Glutamatergic neuron (in vitro differentiated cells): ENCODE measurements at regions not wholly inside any gene's neighbourhood (a gene's known extent, or its start where the extent isn't known, plus 50 kb on each side); places are given as distances from the start of the nearest gene placed in this dataset.
"Not testable (repeated sequence)": the region's sequence is repeated elsewhere in the genome, so short reads cannot be mapped to it uniquely, and the experiment has no call there.

Experiments
- DNase-seq: peaks from one replicate; pipeline ENCODE4 v3.0.0; 2022
- H3K27ac Mint-ChIP-seq: one replicate; pipeline ENCODE4 v1.8.0; 2020; ENCODE audit warnings: mild to moderate bottlenecking, mixed read lengths, inconsistent platforms; ENCODE audit not compliant: unreplicated experiment
- H3K27me3 Mint-ChIP-seq: one replicate; pipeline ENCODE4 v1.8.0; 2020; ENCODE audit warnings: mild to moderate bottlenecking, moderate library complexity, mixed read lengths, inconsistent platforms; ENCODE audit not compliant: unreplicated experiment
- H3K36me3 Mint-ChIP-seq: one replicate; pipeline ENCODE4 v1.8.0; 2020; ENCODE audit warnings: mild to moderate bottlenecking, mixed read lengths, inconsistent platforms; ENCODE audit not compliant: unreplicated experiment
- H3K4me1 Mint-ChIP-seq: one replicate; pipeline ENCODE4 v1.8.0; 2020; ENCODE audit warnings: mild to moderate bottlenecking, low read depth, mixed read lengths, inconsistent platforms; ENCODE audit not compliant: unreplicated experiment
- H3K4me3 Mint-ChIP-seq: one replicate; pipeline ENCODE4 v1.8.0; 2020; ENCODE audit warnings: mild to moderate bottlenecking, mixed read lengths, inconsistent platforms; ENCODE audit not compliant: unreplicated experiment
- H3K9me3 Mint-ChIP-seq: one replicate; pipeline ENCODE4 v1.8.0; 2020; ENCODE audit warnings: mild to moderate bottlenecking, moderate library complexity, mixed read lengths, inconsistent platforms; ENCODE audit not compliant: unreplicated experiment
- CTCF ChIP-seq: fragments of 200-600 bp; sonication (generic); IDR thresholded peaks from one replicate; pipeline ENCODE4 v1.5.0; 2021; ENCODE audit not compliant: partially characterized antibody, unreplicated experiment

GRCh38 chr12:115869604-115870003 is 407.9 kb downstream of the MED13L start:
- Mint-ChIP-seq H3K4me1 (peaks cover 8% of the 10 kb centered on the region), H3K27ac (no peak overlapping the region), H3K36me3 (no peaks in the 10 kb centered on the region), H3K27me3 (peaks cover 6% of the 10 kb centered on the region), H3K9me3 (no peaks in the 10 kb centered on the region), H3K4me3 (no peak overlapping the region)
- no peak for TF ChIP-seq CTCF
- DNase-seq, result no peak

- Mint-ChIP-seq H3K4me1 (peaks cover 8% of the 10 kb centered on the region), H3K36me3 (no peaks in the 10 kb centered on the region), H3K27ac (no peak overlapping the region), H3K27me3 (peaks cover 2% of the 10 kb centered on the region), H3K4me3 (no peak overlapping the region), H3K9me3 (no peaks in the 10 kb centered on the region)
- no peak for DNase-seq
- no peak for TF ChIP-seq CTCF
These were observed 408.9 kb downstream of the MED13L start for GRCh38 chr12:115868624-115869023.

- H3K27ac Mint-ChIP-seq, result no peak overlapping the region
- H3K36me3 Mint-ChIP-seq, result no peaks in the 10 kb centered on the region
- no peak overlapping the region for H3K4me3 Mint-ChIP-seq
- TF ChIP-seq CTCF, result no peak
- peaks cover 2% of the 10 kb centered on the region for H3K27me3 Mint-ChIP-seq
- no peaks in the 10 kb centered on the region for H3K9me3 Mint-ChIP-seq
- peaks cover 8% of the 10 kb centered on the region for H3K4me1 Mint-ChIP-seq
- no peak for DNase-seq
These were observed 409.6 kb downstream of the MED13L start for GRCh38 chr12:115867854-115868253.

- no peak overlapping the region for H3K27ac Mint-ChIP-seq
- no peak for DNase-seq
These were observed 410.5 kb downstream of the MED13L start for GRCh38 chr12:115866909-115867525.

GRCh38 chr12:115866281-115866680 is 411.2 kb downstream of the MED13L start:
- not testable (repeated sequence) for H3K36me3 Mint-ChIP-seq

More at GRCh38 chr12:115866909-115867525, 410.5 kb downstream of the MED13L start:
- no peak for TF ChIP-seq CTCF
- no peaks in the 10 kb centered on the region for H3K36me3 Mint-ChIP-seq
- H3K4me3 Mint-ChIP-seq, result no peak overlapping the region
- H3K4me1 Mint-ChIP-seq, result peaks cover 8% of the 10 kb centered on the region
- peaks cover 2% of the 10 kb centered on the region for H3K27me3 Mint-ChIP-seq
- no peaks in the 10 kb centered on the region for H3K9me3 Mint-ChIP-seq

More at GRCh38 chr12:115866281-115866680, 411.2 kb downstream of the MED13L start:
- H3K4me1 Mint-ChIP-seq, H3K4me3 Mint-ChIP-seq, H3K27ac Mint-ChIP-seq, H3K27me3 Mint-ChIP-seq, H3K9me3 Mint-ChIP-seq, DNase-seq: not testable (repeated sequence)
